Uterus (tissue), 2 donors: ENCODE measurements at regions not wholly inside any gene's neighbourhood (a gene's known extent, or its start where the extent isn't known, plus 50 kb on each side); places are given as distances from the start of the nearest gene placed in this dataset.

Experiments used
- POLR2A ChIP-seq, 2 donors: fragments of 450-650 bp; IDR thresholded peaks; one replicate each; pipeline ENCODE4 v1.6.1; 2016; ENCODE audit warnings: antibody characterized with exemption in 2 of 2, mild to moderate bottlenecking in 1 of 2, moderate library complexity in 1 of 2
- TF ChIP-seq, protein P1 (sequence below), 4 experiments: fragments of 200-600 bp in 2 of 4; fragments of 450-650 bp in 2 of 4; sonication (generic) in 2 of 4; IDR thresholded peaks; one replicate each; pipeline ENCODE4 v1.5.1; 2016 to 2019; ENCODE audit warnings: antibody characterized with exemption in 4 of 4, mild to moderate bottlenecking in 2 of 4, moderate library complexity in 1 of 4

DNA sequence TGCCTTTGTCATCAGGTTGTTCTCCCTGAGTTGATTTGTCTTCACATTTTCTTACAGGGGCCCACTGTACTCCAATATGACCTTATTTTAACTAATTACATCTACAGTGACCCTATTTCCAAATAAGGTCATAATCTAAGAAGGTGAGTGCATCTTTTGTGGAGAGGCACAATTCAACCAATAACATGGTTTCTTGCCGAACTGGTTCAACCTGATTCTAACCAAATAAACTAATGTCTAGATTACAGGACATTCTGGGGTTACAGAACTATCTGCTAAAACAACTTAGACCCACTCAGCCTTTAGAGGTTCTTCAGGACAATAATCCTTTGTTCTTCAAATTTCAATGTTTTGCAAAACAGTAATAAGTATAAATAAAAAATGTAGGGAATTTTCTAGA, 496.5 kb upstream of the SOX11 start:
- TF ChIP-seq POLR2A (IDR thresholded peaks at IDR 0.05), result no peak
- TF ChIP-seq, protein P1, sequence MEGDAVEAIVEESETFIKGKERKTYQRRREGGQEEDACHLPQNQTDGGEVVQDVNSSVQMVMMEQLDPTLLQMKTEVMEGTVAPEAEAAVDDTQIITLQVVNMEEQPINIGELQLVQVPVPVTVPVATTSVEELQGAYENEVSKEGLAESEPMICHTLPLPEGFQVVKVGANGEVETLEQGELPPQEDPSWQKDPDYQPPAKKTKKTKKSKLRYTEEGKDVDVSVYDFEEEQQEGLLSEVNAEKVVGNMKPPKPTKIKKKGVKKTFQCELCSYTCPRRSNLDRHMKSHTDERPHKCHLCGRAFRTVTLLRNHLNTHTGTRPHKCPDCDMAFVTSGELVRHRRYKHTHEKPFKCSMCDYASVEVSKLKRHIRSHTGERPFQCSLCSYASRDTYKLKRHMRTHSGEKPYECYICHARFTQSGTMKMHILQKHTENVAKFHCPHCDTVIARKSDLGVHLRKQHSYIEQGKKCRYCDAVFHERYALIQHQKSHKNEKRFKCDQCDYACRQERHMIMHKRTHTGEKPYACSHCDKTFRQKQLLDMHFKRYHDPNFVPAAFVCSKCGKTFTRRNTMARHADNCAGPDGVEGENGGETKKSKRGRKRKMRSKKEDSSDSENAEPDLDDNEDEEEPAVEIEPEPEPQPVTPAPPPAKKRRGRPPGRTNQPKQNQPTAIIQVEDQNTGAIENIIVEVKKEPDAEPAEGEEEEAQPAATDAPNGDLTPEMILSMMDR (IDR thresholded peaks at IDR 0.05), result no peak
